Activated B cell treated with CpG ODN at 0.5 μM for 24 hours (primary cell): ENCODE measurements at regions not wholly inside any gene's neighbourhood (a gene's known extent, or its start where the extent isn't known, plus 50 kb on each side); places are given as distances from the start of the nearest gene placed in this dataset.

ENCODE experiments used
- ATAC-seq: fragments of 200-7000 bp; cut with Tn5 transposase; one replicate; pipeline ENCODE4 v1.10.0; 2021; ENCODE audit warnings: low read depth, mild to moderate bottlenecking, moderate library complexity
- CTCF ChIA-PET: fragments of 350-600 bp; sonication (Branson Sonifier 250); formaldehyde crosslinking; loops from one replicate; lab custom pipeline; 2021; ENCODE audit warnings: antibody characterized with exemption; lab: Charles Lee
- POLR2A ChIA-PET: fragments of 350-600 bp; sonication (Branson Sonifier 250); formaldehyde crosslinking; loops from one replicate; lab custom pipeline; 2021; ENCODE audit warnings: antibody characterized with exemption; lab: Charles Lee
- DNase-seq: peaks from one replicate; pipeline ENCODE4 v3.0.0; 2022
- H3K27ac Mint-ChIP-seq: one replicate; pipeline ENCODE4 v1.8.0; 2020; ENCODE audit warnings: mixed read lengths
- H3K27me3 Mint-ChIP-seq: one replicate; pipeline ENCODE4 v1.8.0; 2021; ENCODE audit warnings: mixed read lengths
- H3K36me3 Mint-ChIP-seq: one replicate; pipeline ENCODE4 v1.8.0; 2021; ENCODE audit warnings: low read depth, mixed read lengths
- H3K4me1 Mint-ChIP-seq: one replicate; pipeline ENCODE4 v1.8.0; 2021; ENCODE audit warnings: mixed read lengths
- H3K4me3 Mint-ChIP-seq: one replicate; pipeline ENCODE4 v1.8.0; 2020; ENCODE audit warnings: mild to moderate bottlenecking, mixed read lengths
- H3K9me3 Mint-ChIP-seq: one replicate; pipeline ENCODE4 v1.8.0; 2020; ENCODE audit warnings: mixed read lengths
- intact Hi-C: fragments of 100-400 bp; cut with micrococcal nuclease; formaldehyde crosslinking; loops from one replicate; pipeline ENCODE4 v1.15.1; 2024
- TF ChIP-seq, protein P1 (sequence below): fragments of 200-600 bp; IDR thresholded peaks from one replicate; pipeline ENCODE4 v1.8.0; 2022; ENCODE audit warnings: antibody characterized with exemption, mild to moderate bottlenecking

DNA sequence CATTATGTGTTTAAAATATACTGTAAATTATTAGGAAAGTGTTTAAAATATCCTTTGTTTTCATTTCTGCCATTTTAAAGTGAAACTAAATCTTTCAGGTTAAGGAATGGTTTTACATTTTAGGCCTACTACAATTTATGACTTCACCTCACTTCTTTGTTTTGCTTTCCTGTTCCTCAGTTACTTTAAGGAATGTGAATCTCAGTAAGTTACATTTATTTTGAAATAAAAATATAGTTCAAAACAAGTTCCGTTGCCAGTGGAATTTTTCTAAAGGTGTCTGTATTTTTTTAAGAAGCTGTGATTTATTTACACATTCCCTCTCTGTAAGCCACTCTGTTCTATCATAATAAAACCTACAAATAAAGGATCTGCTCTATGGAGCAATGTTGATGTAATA is 630.9 kb upstream of the AGTR1 start:
- H3K27ac Mint-ChIP-seq = no peak overlapping the region
- POLR2A ChIA-PET = no interaction called here
- H3K4me1 Mint-ChIP-seq = no peaks in the 10 kb centered on the region
- CTCF ChIA-PET = no interaction called here
- no peaks in the 10 kb centered on the region for H3K27me3 Mint-ChIP-seq
- DNase-seq (no peak), ATAC-seq (no peak)
- H3K9me3 Mint-ChIP-seq = no peaks in the 10 kb centered on the region
- H3K4me3 Mint-ChIP-seq = no peak overlapping the region
- no peaks in the 10 kb centered on the region for H3K36me3 Mint-ChIP-seq
- TF ChIP-seq, protein P1, sequence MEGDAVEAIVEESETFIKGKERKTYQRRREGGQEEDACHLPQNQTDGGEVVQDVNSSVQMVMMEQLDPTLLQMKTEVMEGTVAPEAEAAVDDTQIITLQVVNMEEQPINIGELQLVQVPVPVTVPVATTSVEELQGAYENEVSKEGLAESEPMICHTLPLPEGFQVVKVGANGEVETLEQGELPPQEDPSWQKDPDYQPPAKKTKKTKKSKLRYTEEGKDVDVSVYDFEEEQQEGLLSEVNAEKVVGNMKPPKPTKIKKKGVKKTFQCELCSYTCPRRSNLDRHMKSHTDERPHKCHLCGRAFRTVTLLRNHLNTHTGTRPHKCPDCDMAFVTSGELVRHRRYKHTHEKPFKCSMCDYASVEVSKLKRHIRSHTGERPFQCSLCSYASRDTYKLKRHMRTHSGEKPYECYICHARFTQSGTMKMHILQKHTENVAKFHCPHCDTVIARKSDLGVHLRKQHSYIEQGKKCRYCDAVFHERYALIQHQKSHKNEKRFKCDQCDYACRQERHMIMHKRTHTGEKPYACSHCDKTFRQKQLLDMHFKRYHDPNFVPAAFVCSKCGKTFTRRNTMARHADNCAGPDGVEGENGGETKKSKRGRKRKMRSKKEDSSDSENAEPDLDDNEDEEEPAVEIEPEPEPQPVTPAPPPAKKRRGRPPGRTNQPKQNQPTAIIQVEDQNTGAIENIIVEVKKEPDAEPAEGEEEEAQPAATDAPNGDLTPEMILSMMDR = no peak
- intact Hi-C loops = no loop called here

DNA sequence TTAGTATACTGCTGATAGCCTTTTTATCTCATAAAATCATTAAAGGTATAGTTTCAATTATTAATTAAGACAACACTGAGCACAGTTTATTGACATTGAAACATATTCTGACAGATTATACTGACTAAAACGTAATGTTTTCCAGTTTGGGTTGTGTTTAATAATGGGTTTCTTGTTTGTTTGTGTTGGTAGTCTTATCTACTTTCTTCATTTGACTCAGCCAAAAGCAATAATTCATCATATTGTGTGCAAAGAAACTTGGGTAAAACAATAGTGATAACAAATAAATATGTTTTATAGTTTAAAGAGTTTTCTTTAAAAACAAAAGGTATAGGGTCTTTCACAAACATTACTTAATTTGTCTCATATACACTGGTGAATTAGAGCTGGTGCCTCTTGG is 629.2 kb upstream of the AGTR1 start:
- no peak overlapping the region for H3K27ac Mint-ChIP-seq
- no peaks in the 10 kb centered on the region for H3K27me3 Mint-ChIP-seq
- no peaks in the 10 kb centered on the region for H3K36me3 Mint-ChIP-seq
- ATAC-seq = no peak
- CTCF ChIA-PET = no interaction called here
- H3K9me3 Mint-ChIP-seq = no peaks in the 10 kb centered on the region
- H3K4me3 Mint-ChIP-seq = no peak overlapping the region
- DNase-seq = no peak
- intact Hi-C loops = no loop called here
- TF ChIP-seq, protein P1 = no peak
- no peaks in the 10 kb centered on the region for H3K4me1 Mint-ChIP-seq
- POLR2A ChIA-PET = no interaction called here

DNA sequence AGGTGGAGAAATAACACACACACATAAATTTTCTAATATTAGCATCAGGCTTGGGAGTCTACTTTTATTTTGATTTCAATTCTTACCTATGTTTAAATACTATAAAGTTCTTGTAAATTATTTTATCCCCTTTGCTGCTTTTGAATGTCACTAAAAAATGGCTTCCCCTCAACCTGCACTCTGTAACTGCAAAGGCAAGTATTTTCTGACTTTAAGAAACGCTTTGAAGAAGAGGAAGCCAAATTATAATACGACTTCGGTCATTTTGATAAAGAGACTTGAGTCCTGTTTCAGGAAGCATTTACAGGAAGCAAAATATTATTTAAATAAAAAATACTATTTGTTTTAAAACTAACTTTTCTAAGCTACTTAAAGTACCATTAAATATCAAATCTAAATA is 627.7 kb upstream of the AGTR1 start:
- CTCF ChIA-PET = no interaction called here
- POLR2A ChIA-PET = no interaction called here
- no peaks in the 10 kb centered on the region for H3K27me3 Mint-ChIP-seq
- no peak overlapping the region for H3K4me3 Mint-ChIP-seq
- no peaks in the 10 kb centered on the region for H3K36me3 Mint-ChIP-seq
- DNase-seq = no peak
- no peaks in the 10 kb centered on the region for H3K9me3 Mint-ChIP-seq
- intact Hi-C loops = no loop called here
- no peaks in the 10 kb centered on the region for H3K4me1 Mint-ChIP-seq
- TF ChIP-seq, protein P1 = no peak
- H3K27ac Mint-ChIP-seq = no peak overlapping the region
- no peak for ATAC-seq

DNA sequence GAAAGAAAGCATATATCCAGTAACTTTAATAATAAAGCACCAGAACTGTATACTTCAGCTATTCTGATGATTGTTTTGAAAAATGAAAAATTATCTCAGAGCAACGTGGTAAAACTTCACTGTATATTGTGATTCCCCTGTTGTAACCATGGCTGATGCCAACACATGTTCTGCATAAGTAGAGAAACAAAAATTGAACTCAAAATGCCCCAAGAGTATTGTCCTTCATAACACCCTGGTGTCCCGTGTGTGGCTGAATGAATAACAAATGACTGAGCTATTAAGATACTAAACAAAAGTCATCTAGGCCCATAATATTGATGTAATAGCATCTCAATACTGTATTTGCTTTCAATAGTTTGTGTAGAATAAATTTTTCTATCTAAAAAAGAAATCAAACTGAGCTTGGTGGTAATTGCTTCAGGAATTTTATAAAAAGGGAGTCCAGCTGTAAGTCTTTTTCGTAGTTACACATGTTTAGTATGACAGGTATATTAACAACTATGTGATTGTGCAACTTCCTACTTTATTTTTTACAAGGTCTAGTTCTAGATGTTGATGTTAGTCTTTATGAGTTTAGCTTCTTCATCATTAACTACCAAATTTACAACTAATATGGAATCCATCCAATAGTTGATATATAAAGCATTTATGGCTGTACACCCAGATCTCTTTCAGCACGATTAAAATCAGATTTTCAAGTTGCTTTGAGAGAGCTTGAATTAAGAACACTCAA is 623.8 kb upstream of the AGTR1 start:
- no peak for DNase-seq
- Mint-ChIP-seq H3K4me3 (no peak overlapping the region), H3K36me3 (no peaks in the 10 kb centered on the region), H3K27ac (no peak overlapping the region), H3K27me3 (no peaks in the 10 kb centered on the region), H3K4me1 (no peaks in the 10 kb centered on the region), H3K9me3 (no peaks in the 10 kb centered on the region)
- ChIA-PET CTCF (no interaction called here), POLR2A (no interaction called here)
- intact Hi-C loops = no loop called here
- TF ChIP-seq, protein P1 = no peak
- ATAC-seq = no peak

DNA sequence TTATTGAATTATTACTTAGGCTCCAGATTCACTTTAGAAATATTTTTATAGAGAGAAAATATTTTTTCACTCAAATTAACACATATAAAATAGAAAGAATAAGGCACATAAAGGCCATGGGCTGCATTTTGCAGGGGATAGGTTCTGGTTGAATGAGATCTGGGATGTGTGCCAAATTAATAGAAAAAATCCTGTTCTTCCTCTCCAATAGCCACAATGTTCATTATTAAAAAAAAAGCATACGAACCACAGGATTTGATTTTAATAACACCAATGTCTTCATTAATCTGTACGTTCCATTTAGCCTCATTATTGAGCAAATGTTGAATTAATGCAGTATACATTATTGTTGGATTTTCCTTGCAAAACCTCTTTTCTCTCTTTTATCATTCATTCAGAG is 622.8 kb upstream of the AGTR1 start:
- POLR2A ChIA-PET = no interaction called here
- ATAC-seq (no peak), DNase-seq (no peak)
- Mint-ChIP-seq H3K27ac (no peak overlapping the region), H3K36me3 (no peaks in the 10 kb centered on the region), H3K27me3 (no peaks in the 10 kb centered on the region), H3K9me3 (no peaks in the 10 kb centered on the region), H3K4me1 (no peaks in the 10 kb centered on the region), H3K4me3 (no peak overlapping the region)
- TF ChIP-seq, protein P1 = no peak
- intact Hi-C loops = loop anchor here (5.0 kb wide), 1 partner anchor 1483 kb away; no protein-coding TSS in a partner anchor
- CTCF ChIA-PET = no interaction called here
